ENCODE measurements at regions not wholly inside any gene's neighbourhood (a gene's known extent, or its start where the extent isn't known, plus 50 kb on each side); places are given as distances from the start of the nearest gene placed in this dataset.

- DNase-seq = no peak
- 70 to 77% methylated on average over 2 to 3 of the region's 3 CpGs for WGBS, 2 donors
- intact Hi-C loops (cut with DNase I; ENCODE audit: low total_unique reads) = no loop called here
These were observed 107.9 kb downstream of the AQP9 start for GRCh38 chr15:58246041-58246440.

GRCh38 chr15:58247855-58248842 lies 110.0 kb downstream of the AQP9 start:
- peaks cover 10% of the 10 kb centered on the region for H3K4me1 ChIP-seq
- H3K27me3 ChIP-seq = no peaks in the 10 kb centered on the region
- peak; percentile 40 for DNase-seq
- H3K36me3 ChIP-seq (ENCODE audit: low read depth, missing control alignments) = no peaks in the 10 kb centered on the region
- no peak overlapping the region for H3K27ac ChIP-seq
- intact Hi-C loops (cut with DNase I; ENCODE audit: low total_unique reads) = no loop called here
- H3K9me3 ChIP-seq = no peaks in the 10 kb centered on the region
- 81 to 90% methylated on average over 20 of the region's 20 CpGs for WGBS, 2 donors
- TF ChIP-seq CTCF (IDR thresholded peaks at IDR 0.05) (no peak), POLR2A (IDR thresholded peaks at IDR 0.05) (no peak)
- H3K4me3 ChIP-seq = no peak overlapping the region

More at GRCh38 chr15:58246041-58246440, 107.9 kb downstream of the AQP9 start:
- Histone ChIP-seq H3K36me3 (ENCODE audit: low read depth, missing control alignments) (no peaks in the 10 kb centered on the region), H3K9me3 (no peaks in the 10 kb centered on the region), H3K4me3 (no peak overlapping the region), H3K27me3 (no peaks in the 10 kb centered on the region), H3K4me1 (peaks cover 10% of the 10 kb centered on the region), H3K27ac (no peak overlapping the region)
- no peak for TF ChIP-seq CTCF (IDR thresholded peaks at IDR 0.05)
- TF ChIP-seq POLR2A (IDR thresholded peaks at IDR 0.05) = no peak

- no peaks in the 10 kb centered on the region for H3K9me3 ChIP-seq
- H3K27me3 ChIP-seq = no peaks in the 10 kb centered on the region
- peaks cover 3% of the 10 kb centered on the region for H3K4me1 ChIP-seq
- 69 to 71% methylated on average over 8 of the region's 8 CpGs for WGBS, 2 donors
- no peak overlapping the region for H3K4me3 ChIP-seq
- no peak overlapping the region for H3K27ac ChIP-seq
- TF ChIP-seq CTCF (IDR thresholded peaks at IDR 0.05) = no peak
- no peak for TF ChIP-seq POLR2A (IDR thresholded peaks at IDR 0.05)
- H3K36me3 ChIP-seq (ENCODE audit: low read depth, missing control alignments) = no peaks in the 10 kb centered on the region
- no peak for DNase-seq
- intact Hi-C loops (cut with DNase I; ENCODE audit: low total_unique reads) = no loop called here
These were observed 111.6 kb downstream of the AQP9 start for GRCh38 chr15:58249646-58250312.

- no peak overlapping the region for H3K27ac ChIP-seq
- no peaks in the 10 kb centered on the region for H3K9me3 ChIP-seq
- intact Hi-C loops (cut with DNase I; ENCODE audit: low total_unique reads) = no loop called here
- H3K27me3 ChIP-seq = no peaks in the 10 kb centered on the region
- H3K4me3 ChIP-seq = no peak overlapping the region
- no peaks in the 10 kb centered on the region for H3K36me3 ChIP-seq (ENCODE audit: low read depth, missing control alignments)
- WGBS, 2 donors = 60 to 82% methylated on average over 6 to 7 of the region's 7 CpGs
- DNase-seq = no peak
- H3K4me1 ChIP-seq = no peaks in the 10 kb centered on the region
- no peak for TF ChIP-seq CTCF (IDR thresholded peaks at IDR 0.05)
- TF ChIP-seq POLR2A (IDR thresholded peaks at IDR 0.05) = no peak
These were observed 114.6 kb downstream of the AQP9 start for GRCh38 chr15:58252586-58253323.
